Tibial artery (tissue), 4 donors: ENCODE measurements at regions not wholly inside any gene's neighbourhood (a gene's known extent, or its start where the extent isn't known, plus 50 kb on each side); places are given as distances from the start of the nearest gene placed in this dataset.

ENCODE experiments used
- DNase-seq, 2 donors: peaks; one replicate each; pipeline ENCODE4 v3.0.0-alpha.2; 2019
- H3K27ac ChIP-seq, 2 donors: fragments of 200-600 bp; sonication (generic) in 1 of 2; 1 replicate in 1 of 2; 2 replicates in 1 of 2; pipeline ENCODE4 v1.5.1; 2018 to 2019; ENCODE audit warnings: mild to moderate bottlenecking in 1 of 2
- H3K27me3 ChIP-seq, 2 donors: fragments of 200-600 bp; sonication (generic) in 1 of 2; one replicate each; pipeline versions ENCODE4 v1.5.1 to v1.6.0; 2016 to 2019
- H3K36me3 ChIP-seq, 3 donors: fragments of 200-600 bp; sonication (generic) in 2 of 3; one replicate each; pipeline ENCODE4 v1.5.1; 2016 to 2019; ENCODE audit warnings: mild to moderate bottlenecking in 2 of 3
- H3K4me1 ChIP-seq, 4 donors: fragments of 200-600 bp; sonication (generic) in 2 of 4; 1 replicate in 3 of 4; 2 replicates in 1 of 4; pipeline ENCODE4 v1.5.1; 2016 to 2019
- H3K4me3 ChIP-seq, 2 donors: fragments of 200-600 bp; sonication (generic) in 1 of 2; 1 replicate in 1 of 2; 2 replicates in 1 of 2; pipeline ENCODE4 v1.5.1; 2018 to 2019; ENCODE audit warnings: mild to moderate bottlenecking in 2 of 2
- H3K9me3 ChIP-seq, 3 donors: fragments of 200-600 bp; sonication (generic) in 1 of 3; one replicate each; pipeline ENCODE4 v1.5.1; 2016 to 2019
- intact Hi-C: fragments of 100-400 bp; cut with DNase I; formaldehyde crosslinking; loops from one replicate; pipeline ENCODE4 v1.15.0; 2023; ENCODE audit warnings: low total_unique reads
- TF ChIP-seq, protein P1 (sequence below), 2 experiments: fragments of 200-600 bp in 1 of 2; fragments of 450-650 bp in 1 of 2; IDR thresholded peaks; one replicate each; pipeline ENCODE4 v1.5.1; 2017 to 2019; ENCODE audit warnings: antibody characterized with exemption in 2 of 2, mild to moderate bottlenecking in 1 of 2, moderate library complexity in 1 of 2

DNA sequence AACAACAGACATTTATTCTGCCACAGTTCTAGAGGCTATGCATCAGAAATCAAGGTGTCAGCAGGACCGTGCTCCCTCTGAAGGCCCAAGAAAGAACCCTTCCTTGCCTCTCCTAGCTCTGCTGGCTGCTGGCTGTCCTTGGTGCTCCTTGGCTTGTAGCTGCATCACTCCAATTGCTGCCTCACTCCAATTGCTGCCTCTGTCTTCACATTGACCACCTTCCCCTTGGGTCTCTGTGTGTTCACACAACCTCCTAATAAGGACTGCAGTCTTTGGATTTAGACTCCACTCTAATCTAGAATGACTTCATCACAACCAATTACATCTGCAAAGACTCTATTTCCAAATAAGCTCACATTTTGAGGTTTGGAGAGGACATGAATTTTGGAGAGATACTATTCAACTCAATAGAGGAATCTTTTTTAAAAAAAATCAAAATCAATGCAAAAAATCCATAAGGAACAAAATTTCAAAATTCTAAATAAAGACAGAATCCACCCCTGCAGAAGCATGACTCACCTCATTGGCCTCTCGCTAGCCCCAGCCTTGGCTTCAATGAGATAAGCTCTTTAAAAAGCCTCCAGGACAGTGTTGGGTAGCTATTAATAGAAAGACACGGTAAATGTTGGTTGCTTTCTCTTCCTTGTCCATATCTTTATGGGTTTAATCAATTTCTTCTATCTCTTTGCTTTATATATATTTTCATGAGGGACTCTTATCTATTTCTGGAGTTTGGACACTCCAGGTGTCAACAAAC, 267.6 kb upstream of the MGAT5 start:
- Histone ChIP-seq H3K36me3 (no peaks in the 10 kb centered on the region), H3K9me3 (peaks cover 0 to 3% (median 0%) of the 10 kb centered on the region in 3 donors), H3K4me1 (peaks cover 0 to 17% (median 0%) of the 10 kb centered on the region in 4 donors), H3K27me3 (no peaks in the 10 kb centered on the region), H3K4me3 (no peak overlapping the region), H3K27ac (no peak overlapping the region)
- no peak for DNase-seq
- intact Hi-C loops: no loop called here
- TF ChIP-seq, protein P1, sequence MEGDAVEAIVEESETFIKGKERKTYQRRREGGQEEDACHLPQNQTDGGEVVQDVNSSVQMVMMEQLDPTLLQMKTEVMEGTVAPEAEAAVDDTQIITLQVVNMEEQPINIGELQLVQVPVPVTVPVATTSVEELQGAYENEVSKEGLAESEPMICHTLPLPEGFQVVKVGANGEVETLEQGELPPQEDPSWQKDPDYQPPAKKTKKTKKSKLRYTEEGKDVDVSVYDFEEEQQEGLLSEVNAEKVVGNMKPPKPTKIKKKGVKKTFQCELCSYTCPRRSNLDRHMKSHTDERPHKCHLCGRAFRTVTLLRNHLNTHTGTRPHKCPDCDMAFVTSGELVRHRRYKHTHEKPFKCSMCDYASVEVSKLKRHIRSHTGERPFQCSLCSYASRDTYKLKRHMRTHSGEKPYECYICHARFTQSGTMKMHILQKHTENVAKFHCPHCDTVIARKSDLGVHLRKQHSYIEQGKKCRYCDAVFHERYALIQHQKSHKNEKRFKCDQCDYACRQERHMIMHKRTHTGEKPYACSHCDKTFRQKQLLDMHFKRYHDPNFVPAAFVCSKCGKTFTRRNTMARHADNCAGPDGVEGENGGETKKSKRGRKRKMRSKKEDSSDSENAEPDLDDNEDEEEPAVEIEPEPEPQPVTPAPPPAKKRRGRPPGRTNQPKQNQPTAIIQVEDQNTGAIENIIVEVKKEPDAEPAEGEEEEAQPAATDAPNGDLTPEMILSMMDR (IDR thresholded peaks at IDR 0.05): no peak

DNA sequence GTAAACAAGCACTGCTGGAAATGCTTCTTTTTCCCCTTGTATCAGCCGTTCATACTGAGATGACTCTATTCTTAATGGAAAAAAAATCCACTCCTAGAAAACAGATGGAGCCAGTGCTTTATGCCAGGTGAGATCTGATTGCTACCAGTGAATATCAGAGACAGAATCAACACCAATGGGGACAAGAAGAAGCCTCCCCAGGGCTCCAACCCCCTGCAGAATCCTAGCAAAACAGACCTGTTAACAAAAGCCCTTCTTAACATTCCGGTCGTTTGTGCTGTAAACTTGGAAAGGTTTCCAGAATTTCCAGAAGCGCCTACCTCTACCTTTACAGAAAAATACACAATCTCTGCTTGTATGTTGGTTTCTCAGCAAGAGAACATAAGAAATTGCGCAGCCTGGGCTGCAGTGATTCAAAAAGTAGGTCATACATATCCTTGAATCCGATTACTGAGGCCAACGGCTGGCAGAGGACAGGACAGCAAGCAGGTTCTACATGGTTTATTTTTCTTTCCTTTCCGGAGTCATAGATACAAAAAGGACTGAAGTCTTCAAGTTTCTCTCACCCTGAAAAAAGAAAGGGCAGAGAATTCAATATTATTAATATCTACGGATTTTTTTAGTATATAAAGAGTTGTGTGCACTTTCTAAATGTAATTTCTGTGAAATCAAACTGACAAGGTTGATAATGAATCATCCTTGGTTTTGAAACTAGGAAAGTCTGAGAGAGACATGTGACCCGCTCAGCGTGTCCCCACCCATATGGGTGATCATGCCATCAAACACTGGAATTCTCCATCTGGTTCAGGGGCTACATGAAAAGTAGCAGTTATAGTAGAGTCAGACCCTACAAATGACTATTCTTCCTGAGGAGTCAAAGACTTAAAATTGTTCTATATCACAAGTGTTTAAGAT, 266.7 kb upstream of the MGAT5 start:
- intact Hi-C loops: no loop called here

DNA sequence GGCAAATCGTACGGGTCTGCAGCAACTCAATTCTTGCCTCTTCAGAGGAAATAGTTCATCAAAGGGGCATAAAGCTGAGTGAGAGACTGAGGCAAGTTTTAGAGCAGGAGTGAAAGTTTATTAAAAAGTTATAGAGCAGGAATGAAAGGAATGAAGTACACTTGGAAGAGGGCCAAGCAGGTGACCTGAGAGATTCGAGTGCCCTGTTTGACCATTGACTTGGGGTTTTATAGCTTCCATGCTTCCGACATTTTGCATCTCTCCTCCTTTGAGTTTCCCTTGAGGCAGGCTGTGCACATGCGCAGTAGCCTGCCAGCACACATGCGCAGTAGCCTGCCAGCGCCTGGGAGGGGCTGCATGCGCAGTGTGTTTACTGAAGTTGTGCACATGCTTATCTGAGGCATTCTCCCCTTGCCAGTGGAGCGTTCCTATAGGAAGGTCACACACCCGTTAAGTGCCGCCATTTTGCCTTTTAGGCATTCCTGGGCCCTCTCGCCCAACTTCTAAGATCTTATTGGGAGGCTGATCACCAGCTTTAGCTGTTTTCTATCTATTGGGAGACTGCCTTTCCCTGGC, 265.5 kb upstream of the MGAT5 start:
- no peak overlapping the region for H3K4me3 ChIP-seq
- H3K9me3 ChIP-seq: peaks cover 0 to 3% (median 0%) of the 10 kb centered on the region in 3 donors
- H3K4me1 ChIP-seq: peaks cover 0 to 17% (median 0%) of the 10 kb centered on the region in 4 donors
- intact Hi-C loops: no loop called here
- H3K27me3 ChIP-seq: no peaks in the 10 kb centered on the region
- H3K27ac ChIP-seq: no peak overlapping the region
- DNase-seq: no peak
- TF ChIP-seq, protein P1 (IDR thresholded peaks at IDR 0.05): no peak
- H3K36me3 ChIP-seq: no peaks in the 10 kb centered on the region

More for the DNA sequence above, 266.7 kb upstream of the MGAT5 start:
- peaks cover 0 to 3% (median 0%) of the 10 kb centered on the region in 3 donors for H3K9me3 ChIP-seq
- TF ChIP-seq, protein P1 (IDR thresholded peaks at IDR 0.05): no peak
- H3K27ac ChIP-seq: no peak overlapping the region
- no peak for DNase-seq
- no peaks in the 10 kb centered on the region for H3K36me3 ChIP-seq
- H3K4me1 ChIP-seq: peaks cover 0 to 17% (median 0%) of the 10 kb centered on the region in 4 donors
- H3K27me3 ChIP-seq: no peaks in the 10 kb centered on the region
- H3K4me3 ChIP-seq: no peak overlapping the region

DNA sequence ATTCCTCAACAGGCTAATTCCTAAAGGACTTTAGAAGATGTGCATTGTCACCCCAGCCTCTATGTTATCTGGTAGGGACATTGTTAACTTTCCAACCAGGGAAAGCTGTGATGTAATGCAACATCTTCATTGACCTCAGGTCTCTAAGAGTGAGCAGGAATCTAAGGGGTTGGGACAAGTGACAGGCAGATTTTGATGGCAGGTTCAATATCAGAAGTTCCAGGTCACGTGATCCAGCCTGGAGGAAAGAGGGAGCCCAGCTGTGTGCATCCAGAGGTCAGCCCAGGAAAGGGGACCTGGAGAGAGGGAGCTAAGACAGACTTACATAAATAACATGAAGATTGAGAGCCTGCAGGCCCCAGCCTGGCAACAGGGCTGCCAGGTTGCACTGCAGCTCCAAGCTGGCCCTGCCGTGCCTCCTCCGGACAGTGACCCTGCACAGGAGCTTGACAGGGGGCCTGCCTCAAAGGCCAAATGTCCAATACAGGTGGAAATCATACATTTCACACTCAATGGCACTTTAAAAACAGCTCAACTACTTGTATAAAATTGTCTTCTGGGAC, 262.2 kb upstream of the MGAT5 start:
- TF ChIP-seq, protein P1 (IDR thresholded peaks at IDR 0.05): no peak
- Histone ChIP-seq H3K4me3 (no peak overlapping the region), H3K27me3 (no peaks in the 10 kb centered on the region), H3K27ac (no peak overlapping the region), H3K36me3 (no peaks in the 10 kb centered on the region), H3K4me1 (peaks cover 0 to 6% (median 0%) of the 10 kb centered on the region in 4 donors), H3K9me3 (peaks cover 0 to 3% (median 0%) of the 10 kb centered on the region in 3 donors)
- intact Hi-C loops: no loop called here
- no peak for DNase-seq

DNA sequence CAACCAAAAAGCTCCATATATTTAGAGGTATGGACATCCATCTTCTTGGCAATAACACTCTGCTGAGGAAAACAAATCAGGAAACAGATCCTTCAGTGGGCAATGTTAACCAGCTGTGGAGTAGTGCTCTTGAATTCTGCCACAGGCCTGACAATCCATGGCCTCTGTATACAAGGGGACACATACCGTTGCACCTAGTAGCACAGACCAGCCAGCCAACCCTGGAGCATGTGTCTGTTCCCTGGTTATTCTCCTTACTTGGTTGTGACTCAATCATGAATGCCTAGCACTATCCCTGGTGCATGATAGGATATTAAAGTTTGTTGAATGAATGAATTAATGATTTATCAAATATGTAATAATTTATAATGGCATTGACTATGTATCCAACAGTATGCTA, 261.4 kb upstream of the MGAT5 start:
- intact Hi-C loops: no loop called here
- no peaks in the 10 kb centered on the region for H3K4me1 ChIP-seq
- no peak for DNase-seq
- TF ChIP-seq, protein P1 (IDR thresholded peaks at IDR 0.05): no peak
- H3K27me3 ChIP-seq: no peaks in the 10 kb centered on the region
- peaks cover 0 to 3% (median 0%) of the 10 kb centered on the region in 3 donors for H3K9me3 ChIP-seq
- no peak overlapping the region for H3K4me3 ChIP-seq
- H3K36me3 ChIP-seq: no peaks in the 10 kb centered on the region
- H3K27ac ChIP-seq: no peak overlapping the region
